WTC11 (cell line): ENCODE measurements at regions not wholly inside any gene's neighbourhood (a gene's known extent, or its start where the extent isn't known, plus 50 kb on each side); places are given as distances from the start of the nearest gene placed in this dataset.

Source experiments
- ATAC-seq: fragments of 200-7000 bp; cut with Tn5 transposase; 2 replicates; pipeline ENCODE4 v1.10.0; 2021; ENCODE audit warnings: mild to moderate bottlenecking, moderate library complexity
- CTCF ChIA-PET: fragments of 300-600 bp; sonication (Branson Sonifier 250); formaldehyde crosslinking; loops from one replicate; lab custom pipeline; 2021; ENCODE audit warnings: antibody characterized with exemption; lab: Charles Lee
- POLR2A ChIA-PET: fragments of 350-600 bp; sonication (Branson Sonifier 250); formaldehyde crosslinking; loops from one replicate; lab custom pipeline; 2021; ENCODE audit warnings: antibody characterized with exemption; lab: Charles Lee
- DNase-seq: peaks from one replicate; pipeline ENCODE4 v3.0.0; 2021; ENCODE audit warnings: low spot score
- H3K27ac Mint-ChIP-seq: 2 replicates; pipeline ENCODE4 v1.8.0; 2021; ENCODE audit warnings: mixed read lengths
- H3K27me3 Mint-ChIP-seq: 2 replicates; pipeline ENCODE4 v1.8.0; 2021; ENCODE audit warnings: low read depth, mild to moderate bottlenecking, moderate library complexity, mixed read lengths
- H3K36me3 Mint-ChIP-seq: 2 replicates; pipeline ENCODE4 v1.8.0; 2021; ENCODE audit warnings: mixed read lengths
- H3K4me1 Mint-ChIP-seq: 2 replicates; pipeline ENCODE4 v1.8.0; 2022; ENCODE audit warnings: mixed read lengths
- H3K4me3 Mint-ChIP-seq: 2 replicates; pipeline ENCODE4 v1.8.0; 2021; ENCODE audit warnings: mild to moderate bottlenecking, moderate library complexity, mixed read lengths
- H3K9me3 Mint-ChIP-seq: 2 replicates; pipeline ENCODE4 v1.8.0; 2021; ENCODE audit warnings: mixed read lengths
- ATF1 ChIP-seq: sonication (generic); formaldehyde crosslinking; IDR thresholded peaks from 2 replicates; pipeline ENCODE4 v1.8.1; 2023; ENCODE audit warnings: mild to moderate bottlenecking, moderate library complexity, missing genetic modification reagents
- CREB1 ChIP-seq: sonication (generic); formaldehyde crosslinking; IDR thresholded peaks from 2 replicates; pipeline ENCODE4 v1.8.0; 2023; ENCODE audit warnings: mild to moderate bottlenecking, missing genetic modification reagents
- CREM ChIP-seq: sonication (generic); formaldehyde crosslinking; IDR thresholded peaks from 2 replicates; pipeline ENCODE4 v1.8.1; 2022; ENCODE audit warnings: mild to moderate bottlenecking, missing genetic modification reagents, moderate library complexity
- EMX1 ChIP-seq: fragments of 250-450 bp; sonication (Bioruptor Pico); IDR thresholded peaks from 2 replicates; pipeline ENCODE4 v1.8.0; 2021; ENCODE audit warnings: mild to moderate bottlenecking
- FOXK1 ChIP-seq: sonication (generic); formaldehyde crosslinking; IDR thresholded peaks from 2 replicates; pipeline ENCODE4 v1.8.0; 2022; ENCODE audit warnings: mild to moderate bottlenecking, moderate library complexity, missing genetic modification reagents
- IRF2 ChIP-seq: sonication (generic); formaldehyde crosslinking; IDR thresholded peaks from 2 replicates; pipeline ENCODE4 v1.8.0; 2022; ENCODE audit warnings: low read depth, missing genetic modification reagents, borderline replicate concordance
- JUN ChIP-seq: sonication (generic); formaldehyde crosslinking; IDR thresholded peaks from 2 replicates; pipeline ENCODE4 v1.8.0; 2023; ENCODE audit warnings: mild to moderate bottlenecking, missing genetic modification reagents
- KAT7 ChIP-seq: sonication (generic); formaldehyde crosslinking; IDR thresholded peaks from 2 replicates; pipeline ENCODE4 v1.8.1; 2023; ENCODE audit warnings: missing genetic modification reagents, mild to moderate bottlenecking, borderline replicate concordance
- MYBL2 ChIP-seq: sonication (generic); formaldehyde crosslinking; IDR thresholded peaks from 2 replicates; pipeline ENCODE4 v1.8.1; 2023; ENCODE audit warnings: mild to moderate bottlenecking, moderate library complexity, missing genetic modification reagents
- NFYB ChIP-seq: sonication (generic); formaldehyde crosslinking; conservative IDR thresholded peaks from 2 replicates; pipeline ENCODE4 v1.8.0; 2022; ENCODE audit warnings: low read depth, missing genetic modification reagents
- OVOL2 ChIP-seq: fragments of 250-450 bp; sonication (Bioruptor Pico); IDR thresholded peaks from 2 replicates; pipeline ENCODE4 v1.9.0; 2021; ENCODE audit warnings: mild to moderate bottlenecking, borderline replicate concordance
- PRRX2 ChIP-seq: fragments of 250-450 bp; sonication (Bioruptor Pico); IDR thresholded peaks from 2 replicates; pipeline ENCODE4 v1.8.0; 2021; ENCODE audit warnings: mild to moderate bottlenecking
- RELA ChIP-seq: sonication (generic); formaldehyde crosslinking; IDR thresholded peaks from 2 replicates; pipeline ENCODE4 v1.8.1; 2022; ENCODE audit warnings: missing genetic modification reagents, mild to moderate bottlenecking, borderline replicate concordance
- ZNF121 ChIP-seq: sonication (generic); formaldehyde crosslinking; IDR thresholded peaks from 2 replicates; pipeline ENCODE4 v1.8.0; 2023; ENCODE audit warnings: missing genetic modification reagents
- ZNF219 ChIP-seq: sonication (generic); formaldehyde crosslinking; IDR thresholded peaks from 2 replicates; pipeline ENCODE4 v1.8.0; 2023; ENCODE audit warnings: missing genetic modification reagents, mild to moderate bottlenecking, borderline replicate concordance
- ZNF232 ChIP-seq: sonication (generic); formaldehyde crosslinking; IDR thresholded peaks from 2 replicates; pipeline ENCODE4 v1.8.0; 2022; ENCODE audit warnings: mild to moderate bottlenecking, missing genetic modification reagents
- ZNF423 ChIP-seq: fragments of 250-450 bp; sonication (Bioruptor Pico); IDR thresholded peaks from 2 replicates; pipeline ENCODE4 v2.1.2; 2022; ENCODE audit warnings: mild to moderate bottlenecking, moderate library complexity
- TF ChIP-seq, protein P1 (sequence below): fragments of 250-450 bp; sonication (Bioruptor Pico); IDR thresholded peaks from 2 replicates; pipeline ENCODE4 v1.8.0; 2021; ENCODE audit warnings: mild to moderate bottlenecking
- TF ChIP-seq, protein P2 (sequence below): sonication (generic); formaldehyde crosslinking; IDR thresholded peaks from 2 replicates; pipeline ENCODE4 v1.8.1; 2022; ENCODE audit warnings: mild to moderate bottlenecking, moderate library complexity, missing genetic modification reagents
- TF ChIP-seq, protein P3 (sequence below): sonication (generic); formaldehyde crosslinking; IDR thresholded peaks from 2 replicates; pipeline ENCODE4 v1.8.0; 2023; ENCODE audit warnings: missing genetic modification reagents
- TF ChIP-seq, protein P4 (sequence below): sonication (generic); formaldehyde crosslinking; IDR thresholded peaks from 2 replicates; pipeline ENCODE4 v1.8.0; 2022; ENCODE audit warnings: mild to moderate bottlenecking, missing genetic modification reagents
- TF ChIP-seq, protein P5 (sequence below): sonication (generic); formaldehyde crosslinking; IDR thresholded peaks from 2 replicates; pipeline ENCODE4 v1.8.1; 2023; ENCODE audit warnings: mild to moderate bottlenecking, missing genetic modification reagents
- TF ChIP-seq, protein P6 (sequence below): sonication (generic); formaldehyde crosslinking; IDR thresholded peaks from 2 replicates; pipeline ENCODE4 v1.8.0; 2022; ENCODE audit warnings: mild to moderate bottlenecking, missing genetic modification reagents
- TF ChIP-seq, protein P7 (sequence below): fragments of 250-450 bp; sonication (Bioruptor Pico); IDR thresholded peaks from 2 replicates; pipeline ENCODE4 v2.1.2; 2022; ENCODE audit warnings: mild to moderate bottlenecking, moderate library complexity
- TF ChIP-seq, protein P8 (sequence below): sonication (generic); formaldehyde crosslinking; IDR thresholded peaks from 2 replicates; pipeline ENCODE4 v1.8.1; 2022; ENCODE audit warnings: low read depth, mild to moderate bottlenecking, moderate library complexity, missing genetic modification reagents, borderline replicate concordance

DNA sequence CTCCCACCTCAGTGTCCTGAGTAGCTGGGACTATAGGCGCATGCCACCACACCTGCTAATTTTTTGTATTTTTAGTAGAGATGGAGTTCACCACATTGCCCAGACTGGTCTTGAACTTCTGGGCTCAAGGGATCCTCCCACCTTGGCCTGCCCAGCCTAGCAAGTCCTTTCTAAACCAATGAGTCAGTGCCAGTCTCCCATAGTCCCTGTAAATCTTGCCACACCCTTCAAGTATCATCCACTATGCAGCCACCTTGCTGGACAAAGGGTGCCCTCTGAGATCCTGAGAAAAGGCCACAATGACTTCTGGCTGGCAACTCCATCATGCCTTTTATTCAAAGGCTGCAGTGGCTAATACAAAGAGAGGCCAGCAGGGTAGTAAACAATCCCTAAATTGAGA is 184.0 kb downstream of the ABHD5 start:
- Mint-ChIP-seq H3K9me3 (peaks cover 9% of the 10 kb centered on the region), H3K4me3 (no peak overlapping the region), H3K4me1 (peaks cover 50% of the 10 kb centered on the region), H3K27me3 (peaks cover 3% of the 10 kb centered on the region; the same call in 1 of the 2 replicates), H3K27ac (no peak overlapping the region), H3K36me3 (peaks cover 5% of the 10 kb centered on the region)
- CTCF ChIA-PET: interaction anchor here (1.3 kb wide), 1 partner anchor 19 kb away, joined by 8 read pairs; no protein-coding TSS in a partner anchor
- DNase-seq (no peak), ATAC-seq (no peak)
- TF ChIP-seq, protein P1, sequence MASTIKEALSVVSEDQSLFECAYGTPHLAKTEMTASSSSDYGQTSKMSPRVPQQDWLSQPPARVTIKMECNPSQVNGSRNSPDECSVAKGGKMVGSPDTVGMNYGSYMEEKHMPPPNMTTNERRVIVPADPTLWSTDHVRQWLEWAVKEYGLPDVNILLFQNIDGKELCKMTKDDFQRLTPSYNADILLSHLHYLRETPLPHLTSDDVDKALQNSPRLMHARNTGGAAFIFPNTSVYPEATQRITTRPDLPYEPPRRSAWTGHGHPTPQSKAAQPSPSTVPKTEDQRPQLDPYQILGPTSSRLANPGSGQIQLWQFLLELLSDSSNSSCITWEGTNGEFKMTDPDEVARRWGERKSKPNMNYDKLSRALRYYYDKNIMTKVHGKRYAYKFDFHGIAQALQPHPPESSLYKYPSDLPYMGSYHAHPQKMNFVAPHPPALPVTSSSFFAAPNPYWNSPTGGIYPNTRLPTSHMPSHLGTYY: no peak
- TF ChIP-seq, protein P2, sequence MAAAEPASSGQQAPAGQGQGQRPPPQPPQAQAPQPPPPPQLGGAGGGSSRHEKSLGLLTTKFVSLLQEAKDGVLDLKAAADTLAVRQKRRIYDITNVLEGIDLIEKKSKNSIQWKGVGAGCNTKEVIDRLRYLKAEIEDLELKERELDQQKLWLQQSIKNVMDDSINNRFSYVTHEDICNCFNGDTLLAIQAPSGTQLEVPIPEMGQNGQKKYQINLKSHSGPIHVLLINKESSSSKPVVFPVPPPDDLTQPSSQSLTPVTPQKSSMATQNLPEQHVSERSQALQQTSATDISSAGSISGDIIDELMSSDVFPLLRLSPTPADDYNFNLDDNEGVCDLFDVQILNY (CRISPR knock-in tag): no peak
- TF ChIP-seq EMX1 (CRISPR knock-in tag): no peak
- TF ChIP-seq ATF1: no peak
- no peak for TF ChIP-seq FOXK1 (CRISPR knock-in tag)
- no peak for TF ChIP-seq NFYB (CRISPR knock-in tag)
- no peak for TF ChIP-seq PRRX2 (CRISPR knock-in tag)
- no peak for TF ChIP-seq OVOL2 (CRISPR knock-in tag)
- no peak for TF ChIP-seq CREB1 (CRISPR knock-in tag)
- TF ChIP-seq, all 79 proteins: peak for 0
- POLR2A ChIA-PET: no interaction called here

DNA sequence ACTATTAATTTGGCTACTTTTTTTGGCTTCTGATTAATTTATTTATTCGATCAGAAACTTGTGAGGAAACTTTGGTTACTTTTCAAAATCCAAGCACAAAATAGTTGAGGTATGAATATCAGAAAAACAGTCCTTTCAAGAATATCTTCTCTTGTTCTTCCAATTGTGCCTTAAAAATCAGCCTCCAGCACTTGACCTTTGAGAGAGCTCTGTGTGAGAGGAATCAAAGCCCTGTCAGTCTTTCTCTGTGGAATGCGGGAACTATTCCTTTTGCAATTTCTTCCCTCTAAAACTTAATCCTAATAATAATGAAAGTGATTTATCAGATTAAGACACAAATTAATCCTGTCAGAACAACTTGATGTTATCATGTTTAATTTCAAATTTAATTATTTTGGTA is 185.9 kb downstream of the ABHD5 start:
- TF ChIP-seq ZNF121: no peak
- TF ChIP-seq CREB1 (CRISPR knock-in tag): no peak
- TF ChIP-seq CREM (CRISPR knock-in tag): no peak
- no peak for TF ChIP-seq KAT7 (CRISPR knock-in tag)
- TF ChIP-seq ZNF232 (CRISPR knock-in tag): no peak
- TF ChIP-seq, protein P3, sequence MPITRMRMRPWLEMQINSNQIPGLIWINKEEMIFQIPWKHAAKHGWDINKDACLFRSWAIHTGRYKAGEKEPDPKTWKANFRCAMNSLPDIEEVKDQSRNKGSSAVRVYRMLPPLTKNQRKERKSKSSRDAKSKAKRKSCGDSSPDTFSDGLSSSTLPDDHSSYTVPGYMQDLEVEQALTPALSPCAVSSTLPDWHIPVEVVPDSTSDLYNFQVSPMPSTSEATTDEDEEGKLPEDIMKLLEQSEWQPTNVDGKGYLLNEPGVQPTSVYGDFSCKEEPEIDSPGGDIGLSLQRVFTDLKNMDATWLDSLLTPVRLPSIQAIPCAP (CRISPR knock-in tag): no peak
- TF ChIP-seq, protein P4, sequence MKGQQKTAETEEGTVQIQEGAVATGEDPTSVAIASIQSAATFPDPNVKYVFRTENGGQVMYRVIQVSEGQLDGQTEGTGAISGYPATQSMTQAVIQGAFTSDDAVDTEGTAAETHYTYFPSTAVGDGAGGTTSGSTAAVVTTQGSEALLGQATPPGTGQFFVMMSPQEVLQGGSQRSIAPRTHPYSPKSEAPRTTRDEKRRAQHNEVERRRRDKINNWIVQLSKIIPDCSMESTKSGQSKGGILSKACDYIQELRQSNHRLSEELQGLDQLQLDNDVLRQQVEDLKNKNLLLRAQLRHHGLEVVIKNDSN: no peak
- TF ChIP-seq, protein P5, sequence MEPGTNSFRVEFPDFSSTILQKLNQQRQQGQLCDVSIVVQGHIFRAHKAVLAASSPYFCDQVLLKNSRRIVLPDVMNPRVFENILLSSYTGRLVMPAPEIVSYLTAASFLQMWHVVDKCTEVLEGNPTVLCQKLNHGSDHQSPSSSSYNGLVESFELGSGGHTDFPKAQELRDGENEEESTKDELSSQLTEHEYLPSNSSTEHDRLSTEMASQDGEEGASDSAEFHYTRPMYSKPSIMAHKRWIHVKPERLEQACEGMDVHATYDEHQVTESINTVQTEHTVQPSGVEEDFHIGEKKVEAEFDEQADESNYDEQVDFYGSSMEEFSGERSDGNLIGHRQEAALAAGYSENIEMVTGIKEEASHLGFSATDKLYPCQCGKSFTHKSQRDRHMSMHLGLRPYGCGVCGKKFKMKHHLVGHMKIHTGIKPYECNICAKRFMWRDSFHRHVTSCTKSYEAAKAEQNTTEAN: no peak
- no peak for TF ChIP-seq JUN
- TF ChIP-seq, protein P6, sequence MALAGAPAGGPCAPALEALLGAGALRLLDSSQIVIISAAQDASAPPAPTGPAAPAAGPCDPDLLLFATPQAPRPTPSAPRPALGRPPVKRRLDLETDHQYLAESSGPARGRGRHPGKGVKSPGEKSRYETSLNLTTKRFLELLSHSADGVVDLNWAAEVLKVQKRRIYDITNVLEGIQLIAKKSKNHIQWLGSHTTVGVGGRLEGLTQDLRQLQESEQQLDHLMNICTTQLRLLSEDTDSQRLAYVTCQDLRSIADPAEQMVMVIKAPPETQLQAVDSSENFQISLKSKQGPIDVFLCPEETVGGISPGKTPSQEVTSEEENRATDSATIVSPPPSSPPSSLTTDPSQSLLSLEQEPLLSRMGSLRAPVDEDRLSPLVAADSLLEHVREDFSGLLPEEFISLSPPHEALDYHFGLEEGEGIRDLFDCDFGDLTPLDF: no peak
- TF ChIP-seq, protein P7, sequence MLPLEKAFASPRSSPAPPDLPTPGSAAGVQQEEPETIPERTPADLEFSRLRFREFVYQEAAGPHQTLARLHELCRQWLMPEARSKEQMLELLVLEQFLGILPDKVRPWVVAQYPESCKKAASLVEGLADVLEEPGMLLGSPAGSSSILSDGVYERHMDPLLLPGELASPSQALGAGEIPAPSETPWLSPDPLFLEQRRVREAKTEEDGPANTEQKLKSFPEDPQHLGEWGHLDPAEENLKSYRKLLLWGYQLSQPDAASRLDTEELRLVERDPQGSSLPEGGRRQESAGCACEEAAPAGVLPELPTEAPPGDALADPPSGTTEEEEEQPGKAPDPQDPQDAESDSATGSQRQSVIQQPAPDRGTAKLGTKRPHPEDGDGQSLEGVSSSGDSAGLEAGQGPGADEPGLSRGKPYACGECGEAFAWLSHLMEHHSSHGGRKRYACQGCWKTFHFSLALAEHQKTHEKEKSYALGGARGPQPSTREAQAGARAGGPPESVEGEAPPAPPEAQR (CRISPR knock-in tag): no peak
- TF ChIP-seq ZNF423 (CRISPR knock-in tag): no peak
- TF ChIP-seq RELA (CRISPR knock-in tag): no peak
- TF ChIP-seq, protein P2 (CRISPR knock-in tag): no peak
- TF ChIP-seq ZNF219 (CRISPR knock-in tag): no peak
- TF ChIP-seq IRF2: no peak
- TF ChIP-seq, protein P8, sequence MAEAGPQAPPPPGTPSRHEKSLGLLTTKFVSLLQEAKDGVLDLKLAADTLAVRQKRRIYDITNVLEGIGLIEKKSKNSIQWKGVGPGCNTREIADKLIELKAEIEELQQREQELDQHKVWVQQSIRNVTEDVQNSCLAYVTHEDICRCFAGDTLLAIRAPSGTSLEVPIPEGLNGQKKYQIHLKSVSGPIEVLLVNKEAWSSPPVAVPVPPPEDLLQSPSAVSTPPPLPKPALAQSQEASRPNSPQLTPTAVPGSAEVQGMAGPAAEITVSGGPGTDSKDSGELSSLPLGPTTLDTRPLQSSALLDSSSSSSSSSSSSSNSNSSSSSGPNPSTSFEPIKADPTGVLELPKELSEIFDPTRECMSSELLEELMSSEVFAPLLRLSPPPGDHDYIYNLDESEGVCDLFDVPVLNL (CRISPR knock-in tag): no peak
- no peak for TF ChIP-seq MYBL2
- TF ChIP-seq EMX1 (CRISPR knock-in tag): no peak
- H3K9me3 Mint-ChIP-seq: peaks cover 9% of the 10 kb centered on the region
- peaks cover 44% of the 10 kb centered on the region for H3K4me1 Mint-ChIP-seq
- POLR2A ChIA-PET: no interaction called here
- H3K27me3 Mint-ChIP-seq: no peaks in the 10 kb centered on the region
- H3K36me3 Mint-ChIP-seq: peaks cover 5% of the 10 kb centered on the region
- ATAC-seq (no peak), DNase-seq (no peak)
- H3K4me3 Mint-ChIP-seq: no peak overlapping the region
- no peak overlapping the region for H3K27ac Mint-ChIP-seq
- CTCF ChIA-PET: interaction anchor here (1.7 to 3.2 kb wide), 3 partner anchors 21 to 322 kb away, joined by 5 to 17 read pairs (median 10); no protein-coding TSS in a partner anchor
